NCI-H69 (cell line): ENCODE measurements at regions not wholly inside any gene's neighbourhood (a gene's known extent, or its start where the extent isn't known, plus 50 kb on each side); places are given as distances from the start of the nearest gene placed in this dataset.
A peak's percentile ranks its signal among the peaks of the same experiment; 100 is the strongest.

Experiments
- DNase-seq: peaks from one replicate; lab custom pipeline; 2025; lab: John Stamatoyannopoulos, UW

GRCh38 chr4:111797455-111798163 lies 347.6 kb upstream of the FAM241A start:
- peak; percentile 11 for DNase-seq

GRCh38 chr4:111798840-111799239 lies 346.4 kb upstream of the FAM241A start:
- peak; percentile 48 for DNase-seq

GRCh38 chr4:111800551-111800950 lies 344.7 kb upstream of the FAM241A start:
- no peak for DNase-seq

GRCh38 chr4:111802191-111802590 lies 343.1 kb upstream of the FAM241A start:
- no peak for DNase-seq

GRCh38 chr4:111806331-111806730 lies 338.9 kb upstream of the FAM241A start:
- DNase-seq, result peak; percentile 19

GRCh38 chr4:111807576-111807975 lies 337.7 kb upstream of the FAM241A start:
- no peak for DNase-seq

- no peak for DNase-seq
Measured at GRCh38 chr4:111808174-111808573, 337.1 kb upstream of the FAM241A start.

- no peak for DNase-seq
Measured at GRCh38 chr4:111811661-111812060, 333.6 kb upstream of the FAM241A start.

GRCh38 chr4:111812114-111812513 lies 333.1 kb upstream of the FAM241A start:
- no peak for DNase-seq

GRCh38 chr4:111812760-111813159 lies 332.5 kb upstream of the FAM241A start:
- no peak for DNase-seq

GRCh38 chr4:111813555-111814140 lies 331.6 kb upstream of the FAM241A start:
- peak; percentile 23 for DNase-seq

- no peak for DNase-seq
Measured at GRCh38 chr4:111814961-111815360, 330.3 kb upstream of the FAM241A start.

- no peak for DNase-seq
Measured at GRCh38 chr4:111821342-111821741, 323.9 kb upstream of the FAM241A start.

GRCh38 chr4:111836601-111837000 lies 308.7 kb upstream of the FAM241A start:
- peak; percentile 68 for DNase-seq

GRCh38 chr4:111837761-111838160 lies 307.5 kb upstream of the FAM241A start:
- DNase-seq, result no peak

GRCh38 chr4:111838406-111838930 lies 306.8 kb upstream of the FAM241A start:
- peak; percentile 36 for DNase-seq

GRCh38 chr4:111839141-111839540 lies 306.1 kb upstream of the FAM241A start:
- DNase-seq, result peak; percentile 31

GRCh38 chr4:111842336-111842735 lies 302.9 kb upstream of the FAM241A start:
- no peak for DNase-seq

- peak; percentile 82 for DNase-seq
Measured at GRCh38 chr4:111847296-111848008, 297.8 kb upstream of the FAM241A start.

- no peak for DNase-seq
Measured at GRCh38 chr4:111849746-111850284, 295.4 kb upstream of the FAM241A start.

- peak; percentile 71 for DNase-seq
Measured at GRCh38 chr4:111854494-111855087, 290.7 kb upstream of the FAM241A start.

GRCh38 chr4:111855308-111855707 lies 289.9 kb upstream of the FAM241A start:
- no peak for DNase-seq
